Stomach (tissue), 4 donors: ENCODE measurements at regions not wholly inside any gene's neighbourhood (a gene's known extent, or its start where the extent isn't known, plus 50 kb on each side); places are given as distances from the start of the nearest gene placed in this dataset.
"Not testable (repeated sequence)": the region's sequence is repeated elsewhere in the genome, so short reads cannot be mapped to it uniquely, and the experiment has no call there.

Source experiments
- EP300 ChIP-seq: sonication (generic); formaldehyde crosslinking; IDR thresholded peaks from one replicate; pipeline ENCODE4 v1.6.1; 2017; ENCODE audit warnings: antibody characterized with exemption
- POLR2AphosphoS5 ChIP-seq, 3 donors: sonication (generic); formaldehyde crosslinking; IDR thresholded peaks; one replicate each; pipeline ENCODE4 v1.6.1; 2016; ENCODE audit warnings: antibody characterized with exemption in 3 of 3
- TF ChIP-seq, protein P1 (sequence below), 7 experiments: fragments of 450-650 bp in 4 of 7; fragments of 200-600 bp in 3 of 7; sonication (generic) in 3 of 7; IDR thresholded peaks; one replicate each; pipeline ENCODE4 v1.5.1; 2016 to 2019; ENCODE audit warnings: antibody characterized with exemption in 7 of 7, control low read depth in 2 of 7, mild to moderate bottlenecking in 1 of 7

DNA sequence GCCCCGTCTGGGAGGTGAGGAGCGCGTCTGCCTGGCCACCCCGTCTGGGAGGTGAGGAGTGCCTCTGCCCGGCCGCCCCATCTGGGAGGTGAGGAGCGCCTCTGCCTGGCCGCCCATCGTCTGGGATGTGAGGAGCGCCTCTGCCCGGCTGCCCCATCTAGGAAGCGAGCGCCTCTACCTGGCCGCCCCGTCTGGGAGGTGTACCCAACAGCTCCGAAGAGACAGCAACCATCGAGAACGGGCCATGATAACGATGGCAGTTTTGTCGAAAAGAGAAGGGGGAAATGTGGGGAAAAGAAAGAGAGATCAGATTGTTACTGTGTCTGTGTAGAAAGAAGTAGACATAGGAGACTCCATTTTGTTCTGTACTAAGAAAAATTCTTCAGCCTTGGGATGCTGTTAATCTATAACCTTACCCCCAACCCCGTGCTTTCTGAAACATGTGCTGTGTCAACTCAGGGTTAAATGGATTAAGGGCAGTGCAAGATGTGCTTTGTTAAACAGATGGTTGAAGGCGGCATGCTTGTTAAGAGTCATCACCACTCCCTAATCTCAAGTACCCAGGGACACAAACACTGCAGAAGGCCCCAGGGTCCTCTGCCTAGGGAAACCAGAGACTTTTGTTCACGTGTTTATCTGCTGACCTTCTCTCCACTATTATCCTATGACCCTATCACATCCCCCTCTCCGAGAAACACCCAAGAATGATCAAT lies 137.0 kb upstream of the PALMD start:
- TF ChIP-seq POLR2AphosphoS5 (IDR thresholded peaks at IDR 0.05); EP300: not testable (repeated sequence)
- TF ChIP-seq, protein P1, sequence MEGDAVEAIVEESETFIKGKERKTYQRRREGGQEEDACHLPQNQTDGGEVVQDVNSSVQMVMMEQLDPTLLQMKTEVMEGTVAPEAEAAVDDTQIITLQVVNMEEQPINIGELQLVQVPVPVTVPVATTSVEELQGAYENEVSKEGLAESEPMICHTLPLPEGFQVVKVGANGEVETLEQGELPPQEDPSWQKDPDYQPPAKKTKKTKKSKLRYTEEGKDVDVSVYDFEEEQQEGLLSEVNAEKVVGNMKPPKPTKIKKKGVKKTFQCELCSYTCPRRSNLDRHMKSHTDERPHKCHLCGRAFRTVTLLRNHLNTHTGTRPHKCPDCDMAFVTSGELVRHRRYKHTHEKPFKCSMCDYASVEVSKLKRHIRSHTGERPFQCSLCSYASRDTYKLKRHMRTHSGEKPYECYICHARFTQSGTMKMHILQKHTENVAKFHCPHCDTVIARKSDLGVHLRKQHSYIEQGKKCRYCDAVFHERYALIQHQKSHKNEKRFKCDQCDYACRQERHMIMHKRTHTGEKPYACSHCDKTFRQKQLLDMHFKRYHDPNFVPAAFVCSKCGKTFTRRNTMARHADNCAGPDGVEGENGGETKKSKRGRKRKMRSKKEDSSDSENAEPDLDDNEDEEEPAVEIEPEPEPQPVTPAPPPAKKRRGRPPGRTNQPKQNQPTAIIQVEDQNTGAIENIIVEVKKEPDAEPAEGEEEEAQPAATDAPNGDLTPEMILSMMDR (IDR thresholded peaks at IDR 0.05): not testable (repeated sequence)
